ENCODE measurements at regions not wholly inside any gene's neighbourhood (a gene's known extent, or its start where the extent isn't known, plus 50 kb on each side); places are given as distances from the start of the nearest gene placed in this dataset.

- H3K4me1 Mint-ChIP-seq (ENCODE audit: unreplicated experiment): peaks cover 3% of the 10 kb centered on the region
- no peak overlapping the region for H3K27ac Mint-ChIP-seq
- H3K9me3 Mint-ChIP-seq: no peaks in the 10 kb centered on the region
- DNase-seq (ENCODE audit: extremely low spot score, unreplicated experiment): no peak
- no peaks in the 10 kb centered on the region for H3K36me3 Mint-ChIP-seq
- TF ChIP-seq CTCF (conservative IDR thresholded peaks at IDR 0.05): peak; percentile 81
- H3K4me3 Mint-ChIP-seq: no peak overlapping the region
- H3K27me3 Mint-ChIP-seq: peaks cover 13% of the 10 kb centered on the region
Observed at GRCh38 chr13:23960566-23961156, 63.4 kb upstream of the C1QTNF9B start.

- TF ChIP-seq CTCF (conservative IDR thresholded peaks at IDR 0.05): no peak
- Mint-ChIP-seq H3K36me3 (no peaks in the 10 kb centered on the region), H3K27ac (no peak overlapping the region), H3K4me1 (ENCODE audit: unreplicated experiment) (peaks cover 8% of the 10 kb centered on the region), H3K4me3 (no peak overlapping the region), H3K27me3 (peaks cover 9% of the 10 kb centered on the region), H3K9me3 (no peaks in the 10 kb centered on the region)
- DNase-seq (ENCODE audit: extremely low spot score, unreplicated experiment): no peak
Observed at GRCh38 chr13:23963184-23963931, 66.1 kb upstream of the C1QTNF9B start.

GRCh38 chr13:23963947-23964346 is 66.6 kb upstream of the C1QTNF9B start:
- H3K36me3 Mint-ChIP-seq: no peaks in the 10 kb centered on the region
- no peak for DNase-seq (ENCODE audit: extremely low spot score, unreplicated experiment)
- no peak overlapping the region for H3K27ac Mint-ChIP-seq
- TF ChIP-seq CTCF (conservative IDR thresholded peaks at IDR 0.05): no peak
- peaks cover 12% of the 10 kb centered on the region for H3K27me3 Mint-ChIP-seq
- H3K4me3 Mint-ChIP-seq: no peak overlapping the region
- peaks cover 8% of the 10 kb centered on the region for H3K4me1 Mint-ChIP-seq (ENCODE audit: unreplicated experiment)
- H3K9me3 Mint-ChIP-seq: no peaks in the 10 kb centered on the region

- H3K4me3 Mint-ChIP-seq: no peak overlapping the region
- no peaks in the 10 kb centered on the region for H3K36me3 Mint-ChIP-seq
- H3K4me1 Mint-ChIP-seq (ENCODE audit: unreplicated experiment): peaks cover 7% of the 10 kb centered on the region
- H3K27me3 Mint-ChIP-seq: peaks cover 12% of the 10 kb centered on the region
- H3K27ac Mint-ChIP-seq: no peak overlapping the region
- TF ChIP-seq CTCF (conservative IDR thresholded peaks at IDR 0.05): no peak
- no peaks in the 10 kb centered on the region for H3K9me3 Mint-ChIP-seq
- no peak for DNase-seq (ENCODE audit: extremely low spot score, unreplicated experiment)
Observed at GRCh38 chr13:23965346-23965745, 68.0 kb upstream of the C1QTNF9B start.

GRCh38 chr13:23966221-23966690 is 69.0 kb upstream of the C1QTNF9B start:
- no peaks in the 10 kb centered on the region for H3K36me3 Mint-ChIP-seq
- no peak for DNase-seq (ENCODE audit: extremely low spot score, unreplicated experiment)
- peaks cover 8% of the 10 kb centered on the region for H3K27me3 Mint-ChIP-seq
- no peak overlapping the region for H3K4me3 Mint-ChIP-seq
- no peak for TF ChIP-seq CTCF (conservative IDR thresholded peaks at IDR 0.05)
- no peak overlapping the region for H3K27ac Mint-ChIP-seq
- H3K4me1 Mint-ChIP-seq (ENCODE audit: unreplicated experiment): peaks cover 5% of the 10 kb centered on the region
- H3K9me3 Mint-ChIP-seq: no peaks in the 10 kb centered on the region

Measured in type B pancreatic cell (in vitro differentiated cells).